ENCODE measurements at regions not wholly inside any gene's neighbourhood (a gene's known extent, or its start where the extent isn't known, plus 50 kb on each side); places are given as distances from the start of the nearest gene placed in this dataset.

GRCh38 chr18:38996056-38996455, 1430.5 kb upstream of the CELF4 start:
- Histone ChIP-seq H3K4me3 (ENCODE audit: low read length) (no peak overlapping the region), H3K4me1 (ENCODE audit: low read length) (no peaks in the 10 kb centered on the region), H3K36me3 (ENCODE audit: insufficient read depth, low read length) (no peaks in the 10 kb centered on the region), H3K9ac (ENCODE audit: low read length) (no peak overlapping the region), H3K9me2 (replicated peaks; ENCODE audit: insufficient read depth, low read length) (no peaks in the 10 kb centered on the region), H3K27ac (ENCODE audit: low read length) (no peak overlapping the region), H3K27me3 (ENCODE audit: low read length) (no peaks in the 10 kb centered on the region), H4K20me1 (ENCODE audit: insufficient read depth, low read depth, low read length) (no peaks in the 10 kb centered on the region), H2AFZ (ENCODE audit: low read length) (no peak overlapping the region), H3K4me2 (ENCODE audit: low read depth, low read length, poor library complexity, severe bottlenecking) (no peak overlapping the region), H3K79me2 (ENCODE audit: low read length) (no peaks in the 10 kb centered on the region), H3K9me3 (ENCODE audit: low read length) (peaks cover 22% of the 10 kb centered on the region)
- no peak for DNase-seq

GRCh38 chr18:38993342-38993741, 1427.7 kb upstream of the CELF4 start:
- Histone ChIP-seq H3K9me3 (ENCODE audit: low read length) (peaks cover 28% of the 10 kb centered on the region), H2AFZ (ENCODE audit: low read length) (no peak overlapping the region), H3K4me1 (ENCODE audit: low read length) (no peaks in the 10 kb centered on the region), H3K36me3 (ENCODE audit: insufficient read depth, low read length) (no peaks in the 10 kb centered on the region), H3K27ac (ENCODE audit: low read length) (no peak overlapping the region), H3K9me2 (replicated peaks; ENCODE audit: insufficient read depth, low read length) (no peaks in the 10 kb centered on the region), H3K9ac (ENCODE audit: low read length) (no peak overlapping the region), H3K79me2 (ENCODE audit: low read length) (no peaks in the 10 kb centered on the region), H3K4me3 (ENCODE audit: low read length) (no peak overlapping the region), H3K4me2 (ENCODE audit: low read depth, low read length, poor library complexity, severe bottlenecking) (no peak overlapping the region), H4K20me1 (ENCODE audit: insufficient read depth, low read depth, low read length) (no peaks in the 10 kb centered on the region), H3K27me3 (ENCODE audit: low read length) (no peaks in the 10 kb centered on the region)
- no peak for DNase-seq

- no peaks in the 10 kb centered on the region for H3K79me2 ChIP-seq (ENCODE audit: low read length)
- no peak overlapping the region for H3K4me3 ChIP-seq (ENCODE audit: low read length)
- no peak overlapping the region for H2AFZ ChIP-seq (ENCODE audit: low read length)
- H3K9me3 ChIP-seq (ENCODE audit: low read length) = peaks cover 43% of the 10 kb centered on the region
- no peaks in the 10 kb centered on the region for H3K9me2 ChIP-seq (replicated peaks; ENCODE audit: insufficient read depth, low read length)
- H4K20me1 ChIP-seq (ENCODE audit: insufficient read depth, low read depth, low read length) = no peaks in the 10 kb centered on the region
- no peaks in the 10 kb centered on the region for H3K4me1 ChIP-seq (ENCODE audit: low read length)
- no peak overlapping the region for H3K27ac ChIP-seq (ENCODE audit: low read length)
- no peak overlapping the region for H3K9ac ChIP-seq (ENCODE audit: low read length)
- no peaks in the 10 kb centered on the region for H3K27me3 ChIP-seq (ENCODE audit: low read length)
- DNase-seq = no peak
- H3K36me3 ChIP-seq (ENCODE audit: insufficient read depth, low read length) = no peaks in the 10 kb centered on the region
- no peak overlapping the region for H3K4me2 ChIP-seq (ENCODE audit: low read depth, low read length, poor library complexity, severe bottlenecking)
Measured at GRCh38 chr18:38984968-38985367, 1419.4 kb upstream of the CELF4 start.

GRCh38 chr18:38982072-38982471, 1416.5 kb upstream of the CELF4 start:
- Histone ChIP-seq H3K9ac (ENCODE audit: low read length) (no peak overlapping the region), H3K27ac (ENCODE audit: low read length) (no peak overlapping the region), H4K20me1 (ENCODE audit: insufficient read depth, low read depth, low read length) (no peaks in the 10 kb centered on the region), H2AFZ (ENCODE audit: low read length) (no peak overlapping the region), H3K36me3 (ENCODE audit: insufficient read depth, low read length) (no peaks in the 10 kb centered on the region), H3K4me1 (ENCODE audit: low read length) (no peaks in the 10 kb centered on the region), H3K4me3 (ENCODE audit: low read length) (no peak overlapping the region), H3K4me2 (ENCODE audit: low read depth, low read length, poor library complexity, severe bottlenecking) (no peak overlapping the region), H3K27me3 (ENCODE audit: low read length) (no peaks in the 10 kb centered on the region), H3K9me3 (ENCODE audit: low read length) (peaks cover 27% of the 10 kb centered on the region), H3K9me2 (replicated peaks; ENCODE audit: insufficient read depth, low read length) (no peaks in the 10 kb centered on the region), H3K79me2 (ENCODE audit: low read length) (no peaks in the 10 kb centered on the region)
- no peak for DNase-seq

- H3K4me2 ChIP-seq (ENCODE audit: low read depth, low read length, poor library complexity, severe bottlenecking) = no peak overlapping the region
- H4K20me1 ChIP-seq (ENCODE audit: insufficient read depth, low read depth, low read length) = no peaks in the 10 kb centered on the region
- peaks cover 21% of the 10 kb centered on the region for H3K9me3 ChIP-seq (ENCODE audit: low read length)
Measured at GRCh38 chr18:38981389-38981788, 1415.8 kb upstream of the CELF4 start.

GRCh38 chr18:38980420-38980819, 1414.8 kb upstream of the CELF4 start:
- no peaks in the 10 kb centered on the region for H4K20me1 ChIP-seq (ENCODE audit: insufficient read depth, low read depth, low read length)
- no peak overlapping the region for H3K4me2 ChIP-seq (ENCODE audit: low read depth, low read length, poor library complexity, severe bottlenecking)
- no peak overlapping the region for H3K4me3 ChIP-seq (ENCODE audit: low read length)
- peaks cover 24% of the 10 kb centered on the region for H3K9me3 ChIP-seq (ENCODE audit: low read length)
- no peaks in the 10 kb centered on the region for H3K4me1 ChIP-seq (ENCODE audit: low read length)
- H3K27ac ChIP-seq (ENCODE audit: low read length) = no peak overlapping the region
- H3K27me3 ChIP-seq (ENCODE audit: low read length) = no peaks in the 10 kb centered on the region
- no peak overlapping the region for H3K9ac ChIP-seq (ENCODE audit: low read length)
- no peaks in the 10 kb centered on the region for H3K9me2 ChIP-seq (replicated peaks; ENCODE audit: insufficient read depth, low read length)
- no peak overlapping the region for H2AFZ ChIP-seq (ENCODE audit: low read length)
- no peak for DNase-seq
- H3K36me3 ChIP-seq (ENCODE audit: insufficient read depth, low read length) = no peaks in the 10 kb centered on the region
- no peaks in the 10 kb centered on the region for H3K79me2 ChIP-seq (ENCODE audit: low read length)

More at GRCh38 chr18:38981389-38981788, 1415.8 kb upstream of the CELF4 start:
- no peak overlapping the region for H3K9ac ChIP-seq (ENCODE audit: low read length)
- H3K27me3 ChIP-seq (ENCODE audit: low read length) = no peaks in the 10 kb centered on the region
- no peaks in the 10 kb centered on the region for H3K9me2 ChIP-seq (replicated peaks; ENCODE audit: insufficient read depth, low read length)
- no peaks in the 10 kb centered on the region for H3K4me1 ChIP-seq (ENCODE audit: low read length)
- H3K36me3 ChIP-seq (ENCODE audit: insufficient read depth, low read length) = no peaks in the 10 kb centered on the region
- H3K27ac ChIP-seq (ENCODE audit: low read length) = no peak overlapping the region
- no peak for DNase-seq
- H3K79me2 ChIP-seq (ENCODE audit: low read length) = no peaks in the 10 kb centered on the region
- H2AFZ ChIP-seq (ENCODE audit: low read length) = no peak overlapping the region
- no peak overlapping the region for H3K4me3 ChIP-seq (ENCODE audit: low read length)

- Histone ChIP-seq H3K27me3 (ENCODE audit: low read length) (no peaks in the 10 kb centered on the region), H4K20me1 (ENCODE audit: insufficient read depth, low read depth, low read length) (no peaks in the 10 kb centered on the region), H3K9ac (ENCODE audit: low read length) (no peak overlapping the region), H3K79me2 (ENCODE audit: low read length) (no peaks in the 10 kb centered on the region), H3K4me2 (ENCODE audit: low read depth, low read length, poor library complexity, severe bottlenecking) (no peak overlapping the region), H3K36me3 (ENCODE audit: insufficient read depth, low read length) (no peaks in the 10 kb centered on the region), H3K4me1 (ENCODE audit: low read length) (no peaks in the 10 kb centered on the region), H3K4me3 (ENCODE audit: low read length) (no peak overlapping the region), H2AFZ (ENCODE audit: low read length) (no peak overlapping the region), H3K27ac (ENCODE audit: low read length) (no peak overlapping the region), H3K9me2 (replicated peaks; ENCODE audit: insufficient read depth, low read length) (no peaks in the 10 kb centered on the region), H3K9me3 (ENCODE audit: low read length) (peaks cover 16% of the 10 kb centered on the region)
- no peak for DNase-seq
Measured at GRCh38 chr18:38972571-38972970, 1407.0 kb upstream of the CELF4 start.

- Histone ChIP-seq H3K9me2 (replicated peaks; ENCODE audit: insufficient read depth, low read length) (no peaks in the 10 kb centered on the region), H3K79me2 (ENCODE audit: low read length) (no peaks in the 10 kb centered on the region), H3K9me3 (ENCODE audit: low read length) (peaks cover 16% of the 10 kb centered on the region), H3K9ac (ENCODE audit: low read length) (no peak overlapping the region), H3K36me3 (ENCODE audit: insufficient read depth, low read length) (no peaks in the 10 kb centered on the region), H3K27me3 (ENCODE audit: low read length) (no peaks in the 10 kb centered on the region), H2AFZ (ENCODE audit: low read length) (no peak overlapping the region), H4K20me1 (ENCODE audit: insufficient read depth, low read depth, low read length) (no peaks in the 10 kb centered on the region), H3K4me1 (ENCODE audit: low read length) (no peaks in the 10 kb centered on the region), H3K4me3 (ENCODE audit: low read length) (no peak overlapping the region), H3K27ac (ENCODE audit: low read length) (no peak overlapping the region), H3K4me2 (ENCODE audit: low read depth, low read length, poor library complexity, severe bottlenecking) (no peak overlapping the region)
- no peak for DNase-seq
Measured at GRCh38 chr18:38971881-38972280, 1406.3 kb upstream of the CELF4 start.

GRCh38 chr18:38966841-38967240, 1401.2 kb upstream of the CELF4 start:
- no peak overlapping the region for H2AFZ ChIP-seq (ENCODE audit: low read length)
- no peaks in the 10 kb centered on the region for H4K20me1 ChIP-seq (ENCODE audit: insufficient read depth, low read depth, low read length)
- DNase-seq = no peak
- no peak overlapping the region for H3K4me3 ChIP-seq (ENCODE audit: low read length)
- no peaks in the 10 kb centered on the region for H3K79me2 ChIP-seq (ENCODE audit: low read length)
- no peaks in the 10 kb centered on the region for H3K36me3 ChIP-seq (ENCODE audit: insufficient read depth, low read length)
- H3K9me2 ChIP-seq (replicated peaks; ENCODE audit: insufficient read depth, low read length) = no peaks in the 10 kb centered on the region
- H3K27me3 ChIP-seq (ENCODE audit: low read length) = no peaks in the 10 kb centered on the region
- no peak overlapping the region for H3K9ac ChIP-seq (ENCODE audit: low read length)
- H3K27ac ChIP-seq (ENCODE audit: low read length) = no peak overlapping the region
- no peaks in the 10 kb centered on the region for H3K4me1 ChIP-seq (ENCODE audit: low read length)
- peaks cover 21% of the 10 kb centered on the region for H3K9me3 ChIP-seq (ENCODE audit: low read length)
- H3K4me2 ChIP-seq (ENCODE audit: low read depth, low read length, poor library complexity, severe bottlenecking) = no peak overlapping the region

All from Karpas-422 (cell line).